K562 (cell line): ENCODE measurements at regions not wholly inside any gene's neighbourhood (a gene's known extent, or its start where the extent isn't known, plus 50 kb on each side); places are given as distances from the start of the nearest gene placed in this dataset.

ENCODE experiments used
- CC2D1A ChIP-seq: fragments of 450-650 bp; IDR thresholded peaks from 2 replicates; pipeline ENCODE4 v1.6.1; 2017; ENCODE audit warnings: mild to moderate bottlenecking
- CLOCK ChIP-seq: fragments of 250-450 bp; sonication (Bioruptor Pico); IDR thresholded peaks from 2 replicates; pipeline ENCODE4 v1.4.0; 2020; ENCODE audit warnings: mild to moderate bottlenecking, moderate library complexity, borderline replicate concordance
- HCFC1 ChIP-seq: IDR thresholded peaks from 2 replicates; pipeline ENCODE4 v1.6.1; 2012; ENCODE audit warnings: low read depth, low read length, improper control_type of control experiment
- HMGN3 ChIP-seq: IDR thresholded peaks from 2 replicates; pipeline ENCODE4 v1.6.1; 2011; ENCODE audit warnings: borderline replicate concordance, low read depth, mild to moderate bottlenecking, mixed read lengths, low read length; ENCODE audit not compliant: insufficient read length; ENCODE audit errors: extremely low read depth
- MYBL2 ChIP-seq, 2 experiments: fragments of 450-650 bp in 1 of 2; sonication (generic) in 1 of 2; formaldehyde crosslinking in 1 of 2; IDR thresholded peaks; 2 replicates each; pipeline versions ENCODE4 v1.6.1 to v1.8.1; 2017 to 2022; ENCODE audit warnings: borderline replicate concordance in 1 of 2, inconsistent platforms in 1 of 2, low read depth in 1 of 2, mild to moderate bottlenecking in 1 of 2, missing genetic modification reagents in 1 of 2, moderate library complexity in 1 of 2
- NELFE ChIP-seq: IDR thresholded peaks from 2 replicates; pipeline ENCODE4 v1.6.1; 2011; ENCODE audit warnings: mild to moderate bottlenecking; ENCODE audit not compliant: insufficient read depth, insufficient read length
- RFX5 ChIP-seq: IDR thresholded peaks from 2 replicates; pipeline ENCODE4 v1.6.1; 2011; ENCODE audit warnings: low read depth, mild to moderate bottlenecking, improper control_type of control experiment, low read length
- ZMIZ1 ChIP-seq, 2 experiments: fragments of 150-350 bp in 1 of 2; IDR thresholded peaks; 2 replicates each; pipeline ENCODE4 v1.6.1; 2012 to 2016; ENCODE audit warnings: low read depth in 2 of 2, low read length in 2 of 2, mild to moderate bottlenecking in 1 of 2, moderate library complexity in 1 of 2
- ZNF583 ChIP-seq: fragments of 250-450 bp; sonication (Bioruptor Pico); IDR thresholded peaks from 2 replicates; pipeline ENCODE4 v1.4.0; 2020
- TF ChIP-seq, protein P1 (sequence below), 2 experiments: fragments of 450-650 bp in 1 of 2; sonication (generic) in 1 of 2; formaldehyde crosslinking in 1 of 2; IDR thresholded peaks; 2 replicates each; pipeline versions ENCODE4 v1.7.1 to v1.9.0; 2016 to 2022; ENCODE audit warnings: inconsistent platforms in 1 of 2, mild to moderate bottlenecking in 1 of 2, missing genetic modification reagents in 1 of 2

GRCh38 chr5:22908129-22908528 is 55.0 kb upstream of the CDH12 start (continued):
- TF ChIP-seq, protein P1, sequence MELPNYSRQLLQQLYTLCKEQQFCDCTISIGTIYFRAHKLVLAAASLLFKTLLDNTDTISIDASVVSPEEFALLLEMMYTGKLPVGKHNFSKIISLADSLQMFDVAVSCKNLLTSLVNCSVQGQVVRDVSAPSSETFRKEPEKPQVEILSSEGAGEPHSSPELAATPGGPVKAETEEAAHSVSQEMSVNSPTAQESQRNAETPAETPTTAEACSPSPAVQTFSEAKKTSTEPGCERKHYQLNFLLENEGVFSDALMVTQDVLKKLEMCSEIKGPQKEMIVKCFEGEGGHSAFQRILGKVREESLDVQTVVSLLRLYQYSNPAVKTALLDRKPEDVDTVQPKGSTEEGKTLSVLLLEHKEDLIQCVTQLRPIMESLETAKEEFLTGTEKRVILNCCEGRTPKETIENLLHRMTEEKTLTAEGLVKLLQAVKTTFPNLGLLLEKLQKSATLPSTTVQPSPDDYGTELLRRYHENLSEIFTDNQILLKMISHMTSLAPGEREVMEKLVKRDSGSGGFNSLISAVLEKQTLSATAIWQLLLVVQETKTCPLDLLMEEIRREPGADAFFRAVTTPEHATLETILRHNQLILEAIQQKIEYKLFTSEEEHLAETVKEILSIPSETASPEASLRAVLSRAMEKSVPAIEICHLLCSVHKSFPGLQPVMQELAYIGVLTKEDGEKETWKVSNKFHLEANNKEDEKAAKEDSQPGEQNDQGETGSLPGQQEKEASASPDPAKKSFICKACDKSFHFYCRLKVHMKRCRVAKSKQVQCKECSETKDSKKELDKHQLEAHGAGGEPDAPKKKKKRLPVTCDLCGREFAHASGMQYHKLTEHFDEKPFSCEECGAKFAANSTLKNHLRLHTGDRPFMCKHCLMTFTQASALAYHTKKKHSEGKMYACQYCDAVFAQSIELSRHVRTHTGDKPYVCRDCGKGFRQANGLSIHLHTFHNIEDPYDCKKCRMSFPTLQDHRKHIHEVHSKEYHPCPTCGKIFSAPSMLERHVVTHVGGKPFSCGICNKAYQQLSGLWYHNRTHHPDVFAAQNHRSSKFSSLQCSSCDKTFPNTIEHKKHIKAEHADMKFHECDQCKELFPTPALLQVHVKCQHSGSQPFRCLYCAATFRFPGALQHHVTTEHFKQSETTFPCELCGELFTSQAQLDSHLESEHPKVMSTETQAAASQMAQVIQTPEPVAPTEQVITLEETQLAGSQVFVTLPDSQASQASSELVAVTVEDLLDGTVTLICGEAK (IDR thresholded peaks at IDR 0.05), result no peak
- TF ChIP-seq, protein P1 (CRISPR knock-in tag; IDR thresholded peaks at IDR 0.05), result no peak
- no peak for TF ChIP-seq ZMIZ1 (IDR thresholded peaks at IDR 0.05; ENCODE audit: low read depth in 2 of 2, low read length in 2 of 2)
- TF ChIP-seq HMGN3, result no peak
- TF ChIP-seq MYBL2 (IDR thresholded peaks at IDR 0.05; ENCODE audit: low read depth), result no peak
- no peak for TF ChIP-seq MYBL2 (CRISPR knock-in tag; IDR thresholded peaks at IDR 0.05; ENCODE audit: borderline replicate concordance)
- no peak for TF ChIP-seq CC2D1A
- no peak for TF ChIP-seq HCFC1
- no peak for TF ChIP-seq RFX5
- no peak for TF ChIP-seq NELFE
- TF ChIP-seq CLOCK (CRISPR knock-in tag), result no peak
- no peak for TF ChIP-seq ZNF583 (CRISPR knock-in tag)
- TF ChIP-seq, all 486 proteins: peak for 0
